BLaER1 treated with 17β-estradiol and CSF1 and Interleukin-3, amounts not matched to agents 10 nM and 100 nM (cell line): ENCODE measurements at regions not wholly inside any gene's neighbourhood (a gene's known extent, or its start where the extent isn't known, plus 50 kb on each side); places are given as distances from the start of the nearest gene placed in this dataset.

Experiments
- H3K27ac ChIP-seq, 11 experiments: shearing (Covaris generic); formaldehyde crosslinking; 2 replicates each; pipeline ENCODE4 v1.8.1; 2022
- H3K27me3 ChIP-seq, 11 experiments: shearing (Covaris generic); formaldehyde crosslinking; 2 replicates each; pipeline ENCODE4 v1.8.1; 2022
- H3K36me3 ChIP-seq, 11 experiments: shearing (Covaris generic); formaldehyde crosslinking; 2 replicates each; pipeline ENCODE4 v1.8.1; 2022
- H3K4me1 ChIP-seq, 10 experiments: shearing (Covaris generic); formaldehyde crosslinking; 2 replicates each; pipeline ENCODE4 v1.8.1; 2022
- H3K4me2 ChIP-seq, 11 experiments: shearing (Covaris generic); formaldehyde crosslinking; 2 replicates each; pipeline ENCODE4 v1.8.1; 2022
- H3K4me3 ChIP-seq, 10 experiments: shearing (Covaris generic); formaldehyde crosslinking; 2 replicates each; pipeline ENCODE4 v1.8.1; 2022
- H3K9ac ChIP-seq, 11 experiments: shearing (Covaris generic); formaldehyde crosslinking; 2 replicates each; pipeline ENCODE4 v1.8.1; 2022
- H3K9me3 ChIP-seq, 11 experiments: shearing (Covaris generic); formaldehyde crosslinking; replicated peaks in 1 of 11; 2 replicates each; pipeline ENCODE4 v1.8.1; 2022
- H4K20me1 ChIP-seq, 11 experiments: shearing (Covaris generic); formaldehyde crosslinking; 2 replicates each; pipeline ENCODE4 v1.8.1; 2022
- Cebpa-rat ChIP-seq, 11 experiments: shearing (Covaris generic); IDR thresholded peaks; 2 replicates each; pipeline ENCODE4 v1.8.1; 2022

GRCh38 chr9:26415528-26415927 is 477.1 kb downstream of the CAAP1 start:
- H3K9me3 ChIP-seq: no peaks in the 10 kb centered on the region
- no peaks in the 10 kb centered on the region; a peak in 1 of 20 replicates for H3K4me1 ChIP-seq
- no peaks in the 10 kb centered on the region for H4K20me1 ChIP-seq
- H3K36me3 ChIP-seq: no peaks in the 10 kb centered on the region
- no peak for TF ChIP-seq Cebpa-rat (IDR thresholded peaks at IDR 0.05)
- H3K4me2 ChIP-seq: no peak overlapping the region
- H3K9ac ChIP-seq: no peak overlapping the region
- H3K27ac ChIP-seq: no peak overlapping the region
- H3K27me3 ChIP-seq: no peaks in the 10 kb centered on the region
- H3K4me3 ChIP-seq: no peak overlapping the region

GRCh38 chr9:26413611-26414010 is 479.0 kb downstream of the CAAP1 start:
- no peak overlapping the region for H3K4me2 ChIP-seq
- no peaks in the 10 kb centered on the region for H4K20me1 ChIP-seq
- H3K4me1 ChIP-seq: no peaks in the 10 kb centered on the region; a peak in 1 of 20 replicates
- H3K9ac ChIP-seq: no peak overlapping the region
- no peaks in the 10 kb centered on the region for H3K9me3 ChIP-seq
- TF ChIP-seq Cebpa-rat (IDR thresholded peaks at IDR 0.05): no peak
- no peaks in the 10 kb centered on the region for H3K27me3 ChIP-seq
- H3K4me3 ChIP-seq: no peak overlapping the region
- H3K27ac ChIP-seq: no peak overlapping the region
- no peaks in the 10 kb centered on the region for H3K36me3 ChIP-seq

DNA sequence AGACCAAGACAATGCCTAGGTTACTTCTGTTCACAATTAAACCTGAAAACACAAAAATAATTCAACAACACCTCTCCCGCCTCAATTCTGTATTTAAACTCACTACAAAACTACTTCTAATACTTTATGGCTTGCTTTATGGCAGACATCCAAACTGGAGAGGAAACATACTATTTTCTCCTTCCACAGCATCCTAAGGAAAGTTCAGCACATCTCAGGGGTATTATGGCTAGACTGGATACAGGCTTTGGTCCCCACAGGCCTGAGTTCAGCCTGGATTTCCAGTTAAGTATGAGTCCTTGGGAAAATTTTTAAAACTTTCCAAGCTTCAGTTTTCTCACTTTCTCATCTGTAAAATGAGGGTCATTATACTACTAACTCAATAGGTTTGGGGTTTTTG is 480.2 kb downstream of the CAAP1 start:
- Histone ChIP-seq H3K4me1 (no peaks in the 10 kb centered on the region), H3K4me3 (no peak overlapping the region), H3K36me3 (no peaks in the 10 kb centered on the region), H3K27ac (no peak overlapping the region), H3K9me3 (no peaks in the 10 kb centered on the region), H3K27me3 (no peaks in the 10 kb centered on the region), H4K20me1 (no peaks in the 10 kb centered on the region), H3K4me2 (no peak overlapping the region), H3K9ac (no peak overlapping the region)
- no peak for TF ChIP-seq Cebpa-rat (IDR thresholded peaks at IDR 0.05)

- H3K4me1 ChIP-seq: no peaks in the 10 kb centered on the region
- TF ChIP-seq Cebpa-rat (IDR thresholded peaks at IDR 0.05): no peak
Measured at GRCh38 chr9:26406676-26407075, 485.9 kb downstream of the CAAP1 start.

GRCh38 chr9:26399556-26399955 is 493.0 kb downstream of the CAAP1 start:
- Histone ChIP-seq H3K4me3 (no peak overlapping the region), H3K9me3 (no peaks in the 10 kb centered on the region), H3K27ac (no peak overlapping the region), H3K4me1 (no peaks in the 10 kb centered on the region), H3K36me3 (no peaks in the 10 kb centered on the region), H3K4me2 (no peak overlapping the region), H4K20me1 (no peaks in the 10 kb centered on the region), H3K9ac (no peak overlapping the region), H3K27me3 (no peaks in the 10 kb centered on the region)
- no peak for TF ChIP-seq Cebpa-rat (IDR thresholded peaks at IDR 0.05)

More at GRCh38 chr9:26406676-26407075, 485.9 kb downstream of the CAAP1 start:
- Histone ChIP-seq H3K4me3 (no peak overlapping the region), H3K9ac (no peak overlapping the region), H4K20me1 (no peaks in the 10 kb centered on the region), H3K36me3 (no peaks in the 10 kb centered on the region), H3K9me3 (no peaks in the 10 kb centered on the region), H3K27ac (no peak overlapping the region), H3K27me3 (no peaks in the 10 kb centered on the region), H3K4me2 (no peak overlapping the region)

DNA sequence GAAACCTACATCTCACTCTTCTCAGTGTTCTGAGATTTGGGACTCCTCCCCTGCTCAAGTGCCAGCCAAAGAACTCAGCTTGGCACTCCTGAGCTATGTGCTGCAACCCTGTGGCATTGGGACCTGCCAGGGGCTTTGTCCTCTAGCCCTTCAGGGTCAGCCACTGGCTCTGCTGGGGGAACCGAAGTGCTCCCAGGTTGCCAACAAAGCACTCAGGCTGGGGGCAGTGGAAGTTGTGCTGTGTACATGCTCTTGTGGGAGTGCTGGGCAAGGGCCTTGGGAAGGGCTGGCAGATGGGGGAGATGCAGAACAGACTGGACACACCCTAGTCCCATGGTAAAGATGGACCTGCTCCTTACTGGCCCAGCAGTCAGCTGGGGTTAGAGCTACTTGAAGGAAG is 498.6 kb downstream of the CAAP1 start:
- TF ChIP-seq Cebpa-rat (IDR thresholded peaks at IDR 0.05): no peak
- Histone ChIP-seq H3K4me1 (no peaks in the 10 kb centered on the region), H3K9me3 (peaks cover 20 to 26% (median 22%) of the 10 kb centered on the region in 11 experiments), H4K20me1 (no peaks in the 10 kb centered on the region), H3K27me3 (no peaks in the 10 kb centered on the region), H3K4me3 (no peak overlapping the region), H3K36me3 (no peaks in the 10 kb centered on the region), H3K4me2 (no peak overlapping the region), H3K9ac (no peak overlapping the region), H3K27ac (no peak overlapping the region)

- peaks cover 26 to 32% (median 27%) of the 10 kb centered on the region in 11 experiments for H3K9me3 ChIP-seq
- H3K4me1 ChIP-seq: no peaks in the 10 kb centered on the region
- TF ChIP-seq Cebpa-rat (IDR thresholded peaks at IDR 0.05): no peak
Measured at GRCh38 chr9:26392639-26393038, 500.0 kb downstream of the CAAP1 start.

DNA sequence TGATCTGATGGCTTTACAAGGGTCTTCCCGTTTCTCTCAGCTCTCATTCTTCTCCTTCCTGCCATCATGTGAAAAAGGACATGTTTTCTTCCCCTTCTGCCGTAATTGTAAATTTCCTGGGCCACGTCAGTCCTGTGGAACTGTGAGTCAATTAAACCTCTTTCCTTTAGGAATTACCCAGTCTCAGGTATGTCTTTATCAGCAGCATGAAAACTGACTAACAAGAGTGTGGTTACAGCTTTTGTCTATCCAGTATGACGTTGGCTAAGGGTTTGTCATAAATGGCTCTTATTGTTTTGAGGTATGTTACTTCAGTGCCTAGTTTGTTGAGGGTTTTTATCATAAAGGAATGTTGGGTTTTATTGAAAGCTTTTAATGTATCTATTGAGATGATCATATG is 501.6 kb downstream of the CAAP1 start:
- Histone ChIP-seq H3K27me3 (no peaks in the 10 kb centered on the region), H3K4me2 (no peak overlapping the region), H3K27ac (no peak overlapping the region), H3K9me3 (peaks cover 26 to 32% (median 27%) of the 10 kb centered on the region in 11 experiments), H3K9ac (no peak overlapping the region), H3K36me3 (no peaks in the 10 kb centered on the region), H3K4me1 (no peaks in the 10 kb centered on the region), H3K4me3 (no peak overlapping the region), H4K20me1 (no peaks in the 10 kb centered on the region)
- TF ChIP-seq Cebpa-rat (IDR thresholded peaks at IDR 0.05): no peak

More at GRCh38 chr9:26392639-26393038, 500.0 kb downstream of the CAAP1 start:
- Histone ChIP-seq H3K36me3 (no peaks in the 10 kb centered on the region), H3K27ac (no peak overlapping the region), H3K9ac (no peak overlapping the region), H3K4me3 (no peak overlapping the region), H3K27me3 (no peaks in the 10 kb centered on the region), H3K4me2 (no peak overlapping the region), H4K20me1 (no peaks in the 10 kb centered on the region)

- Histone ChIP-seq H3K27ac (no peak overlapping the region), H3K4me2 (no peak overlapping the region), H3K36me3 (no peaks in the 10 kb centered on the region), H3K9me3 (0 out of 22 replicates have a peak, but pooled peaks cover 0 to 3% (median 0%) of the 10 kb centered on the region in 11 experiments), H3K27me3 (no peaks in the 10 kb centered on the region), H3K4me3 (no peak overlapping the region), H4K20me1 (no peaks in the 10 kb centered on the region), H3K4me1 (no peaks in the 10 kb centered on the region), H3K9ac (no peak overlapping the region)
- no peak for TF ChIP-seq Cebpa-rat (IDR thresholded peaks at IDR 0.05)
Measured at GRCh38 chr9:26375448-26375847, 517.2 kb downstream of the CAAP1 start.

DNA sequence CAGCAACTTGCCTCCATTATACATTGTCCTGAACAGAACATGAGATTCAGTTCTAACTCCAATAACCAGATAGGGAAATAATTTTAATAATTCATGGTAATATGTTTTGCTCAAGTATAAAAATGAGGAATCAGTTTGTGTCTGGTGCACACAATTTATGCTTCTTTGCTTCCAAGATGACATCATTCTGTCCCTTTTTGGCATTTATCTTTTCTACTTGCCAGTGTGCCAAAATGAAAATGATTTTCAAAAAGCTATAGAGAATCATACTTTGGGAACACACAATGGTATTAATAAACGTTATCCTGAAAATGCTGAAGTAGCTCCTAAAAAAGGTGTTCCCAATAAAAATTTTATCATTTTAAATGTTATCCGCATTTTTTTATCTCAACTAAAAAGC is 519.0 kb downstream of the CAAP1 start:
- Histone ChIP-seq H3K36me3 (no peaks in the 10 kb centered on the region), H3K4me2 (no peak overlapping the region), H3K9me3 (0 out of 22 replicates have a peak, but pooled peaks cover 0 to 3% (median 0%) of the 10 kb centered on the region in 11 experiments), H4K20me1 (no peaks in the 10 kb centered on the region), H3K9ac (no peak overlapping the region), H3K4me1 (no peaks in the 10 kb centered on the region), H3K27me3 (no peaks in the 10 kb centered on the region), H3K4me3 (no peak overlapping the region), H3K27ac (no peak overlapping the region)
- TF ChIP-seq Cebpa-rat (IDR thresholded peaks at IDR 0.05): no peak
